ENCODE measurements at regions not wholly inside any gene's neighbourhood (a gene's known extent, or its start where the extent isn't known, plus 50 kb on each side); places are given as distances from the start of the nearest gene placed in this dataset.
"Not testable (repeated sequence)": the region's sequence is repeated elsewhere in the genome, so short reads cannot be mapped to it uniquely, and the experiment has no call there.

GRCh38 chr7:7032221-7032620 lies 150.1 kb upstream of the C1GALT1 start:
- Mint-ChIP-seq H3K4me3 (no peak overlapping the region), H3K9me3 (no peaks in the 10 kb centered on the region), H3K27me3 (peaks cover 21% of the 10 kb centered on the region), H3K36me3 (ENCODE audit: low read depth) (no peaks in the 10 kb centered on the region), H3K4me1 (no peaks in the 10 kb centered on the region), H3K27ac (no peak overlapping the region)
- ATAC-seq (replicated peaks) = no peak

GRCh38 chr7:7035851-7036250 lies 146.5 kb upstream of the C1GALT1 start:
- Mint-ChIP-seq H3K4me1 (no peaks in the 10 kb centered on the region), H3K27ac (no peak overlapping the region), H3K36me3 (ENCODE audit: low read depth) (no peaks in the 10 kb centered on the region), H3K4me3 (no peak overlapping the region), H3K27me3 (peaks cover 20% of the 10 kb centered on the region), H3K9me3 (no peaks in the 10 kb centered on the region)
- ATAC-seq (replicated peaks) = no peak

- H3K9me3 Mint-ChIP-seq; H3K27ac Mint-ChIP-seq; H3K36me3 Mint-ChIP-seq (ENCODE audit: low read depth); H3K27me3 Mint-ChIP-seq; ATAC-seq (replicated peaks); H3K4me3 Mint-ChIP-seq; H3K4me1 Mint-ChIP-seq: not testable (repeated sequence)
Observed at GRCh38 chr7:7042286-7042893, 140.0 kb upstream of the C1GALT1 start.

- Mint-ChIP-seq H3K4me3 (no peak overlapping the region), H3K36me3 (ENCODE audit: low read depth) (no peaks in the 10 kb centered on the region), H3K27ac (no peak overlapping the region), H3K27me3 (peaks cover 7% of the 10 kb centered on the region), H3K4me1 (peaks cover 4% of the 10 kb centered on the region), H3K9me3 (peaks cover 14% of the 10 kb centered on the region)
- ATAC-seq (replicated peaks) = no peak
Observed at GRCh38 chr7:7044806-7045205, 137.5 kb upstream of the C1GALT1 start.

GRCh38 chr7:7048213-7048612 lies 134.1 kb upstream of the C1GALT1 start:
- H3K36me3 Mint-ChIP-seq (ENCODE audit: low read depth) = no peaks in the 10 kb centered on the region
- H3K27ac Mint-ChIP-seq = no peak overlapping the region
- no peak for ATAC-seq (replicated peaks)
- H3K9me3 Mint-ChIP-seq = peaks cover 10% of the 10 kb centered on the region
- H3K4me1 Mint-ChIP-seq = peaks cover 3% of the 10 kb centered on the region
- H3K27me3 Mint-ChIP-seq = peaks cover 7% of the 10 kb centered on the region
- H3K4me3 Mint-ChIP-seq = no peak overlapping the region

- Mint-ChIP-seq H3K4me3 (no peak overlapping the region), H3K36me3 (ENCODE audit: low read depth) (no peaks in the 10 kb centered on the region), H3K4me1 (no peaks in the 10 kb centered on the region), H3K27me3 (peaks cover 7% of the 10 kb centered on the region), H3K27ac (no peak overlapping the region), H3K9me3 (peaks cover 10% of the 10 kb centered on the region)
- ATAC-seq (replicated peaks) = no peak
Observed at GRCh38 chr7:7051206-7051877, 131.0 kb upstream of the C1GALT1 start.

GRCh38 chr7:7054252-7054830 lies 128.0 kb upstream of the C1GALT1 start:
- H3K36me3 Mint-ChIP-seq (ENCODE audit: low read depth) = no peaks in the 10 kb centered on the region
- no peak for ATAC-seq (replicated peaks)
- H3K4me1 Mint-ChIP-seq = no peaks in the 10 kb centered on the region
- H3K9me3 Mint-ChIP-seq = no peaks in the 10 kb centered on the region
- H3K27me3 Mint-ChIP-seq = no peaks in the 10 kb centered on the region
- no peak overlapping the region for H3K27ac Mint-ChIP-seq
- H3K4me3 Mint-ChIP-seq = no peak overlapping the region

GRCh38 chr7:7060828-7061599 lies 121.3 kb upstream of the C1GALT1 start:
- Mint-ChIP-seq H3K27me3 (peaks cover 7% of the 10 kb centered on the region), H3K4me1 (no peaks in the 10 kb centered on the region), H3K27ac (no peak overlapping the region), H3K36me3 (ENCODE audit: low read depth) (no peaks in the 10 kb centered on the region), H3K4me3 (no peak overlapping the region), H3K9me3 (no peaks in the 10 kb centered on the region)
- ATAC-seq (replicated peaks) = no peak

GRCh38 chr7:7077945-7078344 lies 104.4 kb upstream of the C1GALT1 start:
- no peak overlapping the region for H3K27ac Mint-ChIP-seq
- H3K36me3 Mint-ChIP-seq (ENCODE audit: low read depth) = no peaks in the 10 kb centered on the region
- H3K27me3 Mint-ChIP-seq = no peaks in the 10 kb centered on the region
- no peaks in the 10 kb centered on the region for H3K4me1 Mint-ChIP-seq
- no peak for ATAC-seq (replicated peaks)
- H3K4me3 Mint-ChIP-seq = no peak overlapping the region
- H3K9me3 Mint-ChIP-seq = no peaks in the 10 kb centered on the region

- no peak for ATAC-seq (replicated peaks)
- Mint-ChIP-seq H3K27ac (no peak overlapping the region), H3K27me3 (no peaks in the 10 kb centered on the region), H3K4me3 (no peak overlapping the region), H3K36me3 (ENCODE audit: low read depth) (no peaks in the 10 kb centered on the region), H3K4me1 (no peaks in the 10 kb centered on the region), H3K9me3 (no peaks in the 10 kb centered on the region)
Observed at GRCh38 chr7:7080802-7081201, 101.5 kb upstream of the C1GALT1 start.

GRCh38 chr7:7090460-7090859 lies 91.9 kb upstream of the C1GALT1 start:
- Mint-ChIP-seq H3K9me3 (peaks cover 4% of the 10 kb centered on the region), H3K27ac (no peak overlapping the region), H3K27me3 (peaks cover 9% of the 10 kb centered on the region), H3K4me3 (no peak overlapping the region), H3K4me1 (no peaks in the 10 kb centered on the region), H3K36me3 (ENCODE audit: low read depth) (no peaks in the 10 kb centered on the region)
- no peak for ATAC-seq (replicated peaks)

GRCh38 chr7:7098280-7098818 lies 84.0 kb upstream of the C1GALT1 start:
- H3K4me3 Mint-ChIP-seq = no peak overlapping the region
- no peaks in the 10 kb centered on the region for H3K4me1 Mint-ChIP-seq
- no peak overlapping the region for H3K27ac Mint-ChIP-seq
- H3K36me3 Mint-ChIP-seq (ENCODE audit: low read depth) = no peaks in the 10 kb centered on the region
- ATAC-seq (replicated peaks) = no peak
- peaks cover 3% of the 10 kb centered on the region for H3K27me3 Mint-ChIP-seq
- no peaks in the 10 kb centered on the region for H3K9me3 Mint-ChIP-seq

- peaks cover 3% of the 10 kb centered on the region for H3K27me3 Mint-ChIP-seq
- no peak for ATAC-seq (replicated peaks)
- H3K36me3 Mint-ChIP-seq (ENCODE audit: low read depth) = no peaks in the 10 kb centered on the region
- H3K9me3 Mint-ChIP-seq = no peaks in the 10 kb centered on the region
- H3K27ac Mint-ChIP-seq = no peak overlapping the region
- no peak overlapping the region for H3K4me3 Mint-ChIP-seq
- no peaks in the 10 kb centered on the region for H3K4me1 Mint-ChIP-seq
Observed at GRCh38 chr7:7099584-7100014, 82.7 kb upstream of the C1GALT1 start.

GRCh38 chr7:7100432-7100849 lies 81.9 kb upstream of the C1GALT1 start:
- ATAC-seq (replicated peaks) = no peak
- no peak overlapping the region for H3K27ac Mint-ChIP-seq
- no peak overlapping the region for H3K4me3 Mint-ChIP-seq
- no peaks in the 10 kb centered on the region for H3K36me3 Mint-ChIP-seq (ENCODE audit: low read depth)
- H3K4me1 Mint-ChIP-seq = no peaks in the 10 kb centered on the region
- H3K9me3 Mint-ChIP-seq = no peaks in the 10 kb centered on the region
- H3K27me3 Mint-ChIP-seq = peaks cover 3% of the 10 kb centered on the region
